HPDE6-E6E7 (cell line): ENCODE measurements at regions not wholly inside any gene's neighbourhood (a gene's known extent, or its start where the extent isn't known, plus 50 kb on each side); places are given as distances from the start of the nearest gene placed in this dataset.

Experiments
- DNase-seq: peaks from one replicate; pipeline ENCODE4 v3.0.0; 2011; ENCODE audit warnings: missing footprints; ENCODE audit errors: extremely low spot score

DNA sequence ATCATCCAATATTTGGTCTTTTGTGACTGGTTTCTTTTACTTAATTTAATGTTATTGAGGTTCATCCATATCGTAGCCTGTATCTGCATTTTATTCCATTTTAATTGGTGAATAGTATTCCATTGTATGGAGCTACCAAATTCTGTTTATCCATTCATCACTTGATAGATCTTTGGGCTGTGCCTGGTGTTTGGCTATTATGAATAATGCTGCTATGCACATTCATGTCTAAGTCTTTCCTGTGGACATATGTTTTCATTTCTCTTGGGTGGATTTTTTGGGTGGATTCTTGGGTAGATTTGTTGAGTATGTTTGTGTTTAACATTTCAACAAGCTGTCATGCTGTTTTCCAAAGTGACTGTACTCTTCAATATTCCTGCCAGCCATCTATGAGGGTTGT is 52.5 kb upstream of the NEDD4L start:
- no peak for DNase-seq

DNA sequence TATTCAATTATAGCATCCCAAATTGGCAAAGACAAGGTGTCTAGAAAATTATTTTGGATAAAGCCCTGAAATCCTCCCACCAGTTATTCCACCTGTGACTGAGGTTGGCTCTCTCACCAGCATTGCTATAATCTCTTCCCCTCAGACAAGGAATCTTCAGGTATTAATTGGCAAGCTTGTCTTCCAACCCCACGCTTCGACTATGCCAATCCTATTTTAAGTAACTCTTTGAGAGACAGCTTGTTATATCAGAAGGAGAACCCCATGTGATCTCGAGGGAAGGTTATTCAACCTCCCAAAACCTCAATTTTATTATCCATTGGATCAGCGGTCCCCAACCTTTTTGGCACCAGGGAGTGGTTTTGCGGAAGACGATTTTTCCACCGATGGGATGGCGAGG is 54.5 kb upstream of the NEDD4L start:
- no peak for DNase-seq

DNA sequence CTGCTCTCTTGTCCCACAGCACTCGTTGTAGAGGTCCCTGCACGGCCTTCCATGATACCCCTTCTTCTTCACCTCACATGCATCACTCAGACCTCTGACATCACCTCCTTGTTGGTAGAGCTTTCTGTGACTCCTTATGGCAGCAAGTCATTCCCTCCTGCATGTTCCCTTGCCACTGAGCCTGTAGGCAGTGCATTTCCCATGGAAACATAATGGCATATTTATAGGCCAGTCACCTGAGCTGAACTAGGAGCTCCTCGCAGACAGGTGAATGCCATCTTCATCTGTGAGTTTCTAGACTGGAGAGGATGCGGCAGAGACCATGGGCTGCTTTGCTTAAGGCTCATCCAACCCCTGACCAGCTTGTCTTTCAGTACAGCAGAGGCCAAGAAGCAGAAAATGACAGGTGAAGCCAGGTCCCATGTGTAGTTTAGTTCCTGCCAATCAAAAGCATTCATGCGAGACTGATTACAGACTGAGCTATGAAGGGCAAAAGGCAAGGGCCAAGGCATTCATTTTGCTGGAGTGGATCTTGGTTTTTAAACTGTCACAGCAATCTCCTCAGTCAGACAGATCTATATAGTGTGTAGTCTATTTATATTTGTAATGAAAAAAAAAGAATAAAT is 59.4 kb upstream of the NEDD4L start:
- DNase-seq, result no peak

DNA sequence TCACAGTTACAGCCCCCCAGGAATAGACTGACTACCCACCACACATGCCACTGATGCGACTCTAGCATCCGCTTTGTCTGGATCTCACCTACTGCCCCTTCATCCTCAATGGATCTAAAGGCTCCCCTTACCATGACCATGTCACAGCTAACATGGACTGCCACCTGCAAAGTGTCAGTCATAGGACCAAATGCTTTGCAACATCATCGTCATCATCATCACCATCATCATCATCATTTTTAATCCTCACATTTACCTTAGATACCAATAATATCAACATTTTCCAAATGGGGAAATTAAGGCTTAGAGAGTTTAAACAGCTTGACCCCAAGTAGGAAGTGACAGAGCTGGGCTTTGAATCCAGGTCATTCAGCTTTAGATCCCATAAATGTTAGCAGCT is 60.1 kb upstream of the NEDD4L start:
- no peak for DNase-seq

DNA sequence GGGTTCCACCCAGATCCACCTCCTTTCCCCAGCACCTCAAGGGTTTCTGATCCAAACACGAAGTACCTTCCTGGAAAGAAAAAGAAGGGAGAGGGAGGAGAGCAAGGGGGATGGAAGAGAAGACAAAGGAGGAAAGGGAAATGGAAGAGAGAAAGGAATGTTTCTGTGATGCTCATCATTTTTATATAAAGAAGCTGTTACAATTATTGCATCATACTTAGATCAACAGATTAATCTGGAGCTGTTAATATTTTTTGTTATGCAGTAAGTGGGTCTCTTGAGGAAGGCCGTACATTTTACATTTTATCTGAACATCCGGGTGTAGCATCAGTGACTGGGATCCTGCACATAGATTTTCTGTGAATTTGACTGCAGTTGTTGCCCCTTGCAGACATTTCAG is 60.6 kb upstream of the NEDD4L start:
- no peak for DNase-seq

DNA sequence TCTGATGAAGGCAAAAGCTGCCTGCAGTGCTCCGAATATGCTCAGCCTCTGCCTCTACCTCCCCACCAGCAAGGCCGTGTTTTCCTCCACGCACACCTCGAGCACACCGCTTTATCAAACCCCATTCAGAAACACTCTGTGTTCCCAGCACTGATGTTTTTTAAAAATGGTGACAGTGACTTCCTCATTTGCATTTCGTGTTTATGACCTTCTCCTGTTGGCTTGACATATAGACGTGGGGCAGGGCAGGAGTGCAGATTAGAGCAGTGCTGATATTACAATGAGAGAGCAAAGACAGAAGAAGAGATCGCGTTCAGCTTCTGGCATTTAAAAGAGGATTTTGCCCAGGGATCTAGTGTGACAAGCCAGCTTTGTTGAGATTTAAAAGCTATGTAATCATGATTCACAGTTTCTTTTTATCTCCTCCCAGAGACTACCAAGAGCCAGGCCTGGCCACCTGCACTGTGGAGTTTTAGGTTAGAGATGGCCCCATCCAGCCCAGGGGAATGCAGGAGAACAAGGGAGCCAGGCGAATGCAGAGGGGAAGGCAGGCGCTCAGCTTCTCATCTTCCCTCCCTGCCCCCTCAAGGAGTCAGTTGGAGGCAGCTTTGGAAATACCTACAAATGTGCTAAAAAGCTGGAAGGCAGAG is 61.5 kb upstream of the NEDD4L start:
- DNase-seq, result no peak

DNA sequence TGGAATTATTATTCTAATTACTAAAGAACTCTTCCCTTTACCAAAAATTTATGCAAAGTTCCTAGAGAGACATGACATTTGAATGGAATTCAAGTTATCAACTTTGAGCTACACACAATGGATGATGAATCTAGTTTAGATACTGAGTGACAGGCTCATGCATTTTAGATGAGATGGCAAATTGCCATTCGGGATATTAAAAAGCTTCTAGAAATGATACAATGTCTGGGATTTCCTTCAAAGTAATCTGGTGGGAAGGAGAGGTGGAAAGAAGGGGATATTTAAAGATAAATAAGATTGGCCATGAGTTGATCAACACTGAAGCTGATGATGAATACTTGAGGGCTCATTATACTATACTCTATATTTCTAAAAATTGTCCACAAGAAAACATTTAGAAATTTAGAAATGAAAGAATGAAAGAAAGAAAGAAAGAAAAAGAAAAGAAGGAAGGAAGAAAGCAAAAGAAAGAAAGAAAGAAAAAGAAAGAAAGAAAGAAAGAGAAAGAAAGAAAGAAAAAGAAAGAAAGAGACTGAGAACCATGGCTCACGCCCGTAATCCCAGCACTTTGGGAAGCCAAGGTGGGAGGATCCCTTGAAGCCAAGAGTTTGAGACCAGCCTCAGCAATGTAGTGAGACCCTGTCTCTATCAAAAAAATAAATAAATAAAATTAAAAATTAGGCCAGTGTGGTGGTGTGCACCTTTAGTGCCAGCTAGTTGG is 62.6 kb upstream of the NEDD4L start:
- DNase-seq, result no peak

DNA sequence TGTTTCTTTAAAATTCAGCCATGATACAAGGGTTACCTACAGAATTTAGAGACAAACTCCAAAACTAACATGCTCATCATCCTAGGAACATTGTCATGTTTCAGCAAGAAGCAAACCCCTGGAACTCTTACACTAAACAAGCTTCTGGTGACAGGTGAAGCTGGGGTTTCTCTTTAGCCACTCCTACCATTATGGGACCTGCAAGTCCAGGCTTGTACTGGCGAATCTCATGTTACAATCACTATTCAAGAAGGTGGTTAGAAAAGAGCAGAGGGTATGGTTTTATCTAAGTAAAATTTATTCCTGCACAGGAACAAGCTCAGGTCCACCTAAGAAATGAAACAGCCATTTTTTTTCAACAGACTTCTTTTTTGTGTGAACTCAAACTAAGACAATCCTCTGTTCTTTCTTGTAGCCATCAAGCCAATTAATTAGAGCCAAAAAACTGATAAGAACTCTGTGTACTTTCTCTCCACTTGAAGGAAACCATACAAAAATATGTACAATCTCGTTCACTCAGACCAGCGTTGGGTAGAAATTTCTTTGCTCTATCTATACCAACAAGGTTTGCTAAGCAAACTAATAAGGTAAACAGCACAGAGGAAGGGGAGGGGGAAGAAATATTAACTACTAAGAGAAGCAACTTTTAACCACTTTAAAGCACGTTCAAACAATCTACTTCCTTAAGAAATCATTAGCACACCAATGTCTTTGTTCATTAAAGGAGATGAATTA is 63.3 kb upstream of the NEDD4L start:
- peak; percentile 39 for DNase-seq

DNA sequence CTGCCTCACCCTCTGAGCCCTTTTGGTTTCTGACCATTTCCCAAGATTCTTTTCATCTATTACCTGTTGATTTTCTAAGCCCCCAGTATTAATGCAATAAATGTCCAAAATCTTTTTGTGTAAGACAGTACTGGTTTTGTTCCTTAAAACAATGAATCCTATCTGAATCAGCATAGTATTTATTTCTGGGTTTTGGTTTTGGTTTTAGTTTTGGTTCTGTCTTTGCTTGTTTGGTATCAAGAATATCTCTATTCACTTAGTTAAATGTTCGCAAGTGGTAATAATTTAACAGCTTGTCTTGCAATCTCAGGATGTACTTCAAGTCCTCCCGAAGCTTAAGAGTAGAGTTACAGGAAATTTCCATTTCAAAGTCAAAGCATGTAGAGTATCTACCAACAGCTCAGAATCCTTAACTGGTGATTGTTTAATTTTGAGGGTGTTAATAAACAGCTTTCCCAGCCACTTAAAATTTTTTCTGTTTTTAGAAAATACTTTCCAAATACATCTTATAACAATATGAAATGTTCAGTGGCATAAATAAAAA is 67.7 kb upstream of the NEDD4L start:
- no peak for DNase-seq

DNA sequence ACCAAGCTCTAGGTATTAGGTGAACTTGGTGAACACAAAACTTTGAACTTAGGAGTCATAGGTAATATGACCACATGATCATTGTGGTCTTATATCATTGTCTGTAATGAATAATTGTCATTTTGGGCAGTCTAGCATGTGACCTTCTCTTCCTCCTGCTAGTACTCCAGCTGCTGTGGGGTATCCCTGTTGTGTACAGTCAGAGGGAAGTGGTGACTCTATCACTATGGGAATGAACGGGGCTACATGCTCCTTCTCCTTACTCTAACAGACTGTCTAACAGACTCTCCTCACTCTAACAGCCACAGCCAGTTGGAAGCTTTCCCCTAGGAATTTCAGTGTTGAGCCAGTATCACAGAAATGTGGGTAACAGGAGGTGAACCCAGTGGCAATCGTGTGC is 68.2 kb upstream of the NEDD4L start:
- DNase-seq, result no peak

DNA sequence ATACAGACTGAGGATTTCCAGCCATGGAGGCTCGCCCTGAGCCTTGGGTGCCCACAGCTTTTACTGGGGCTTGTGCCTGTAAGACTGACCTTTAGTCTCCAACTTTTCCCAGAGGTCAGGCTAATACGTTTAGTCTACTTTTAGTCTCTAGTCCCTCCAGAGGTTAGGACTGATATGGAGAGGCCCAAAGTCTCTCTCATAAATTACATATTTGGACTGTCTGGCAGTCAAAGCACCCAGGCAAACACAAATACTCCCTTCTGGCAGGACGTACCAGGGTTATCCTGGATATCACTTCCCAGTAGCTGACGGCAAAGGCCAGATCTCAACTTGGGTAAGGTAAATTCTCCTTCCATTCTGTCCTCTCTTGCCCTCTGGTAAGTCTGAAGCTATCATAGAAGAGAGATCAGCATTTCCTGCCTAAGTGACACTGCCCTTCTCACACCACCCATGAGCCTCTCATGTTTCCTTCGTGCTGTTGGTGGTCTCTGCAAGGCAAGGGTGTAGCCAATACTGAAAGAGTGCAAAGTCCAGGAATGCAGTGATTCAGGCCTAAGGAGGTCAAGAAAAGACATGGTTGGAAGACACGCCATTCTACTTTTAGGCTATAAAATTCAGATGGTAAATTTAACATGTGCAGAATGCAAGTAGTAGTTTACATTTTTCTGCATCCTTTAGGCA is 69.3 kb upstream of the NEDD4L start:
- DNase-seq, result no peak

DNA sequence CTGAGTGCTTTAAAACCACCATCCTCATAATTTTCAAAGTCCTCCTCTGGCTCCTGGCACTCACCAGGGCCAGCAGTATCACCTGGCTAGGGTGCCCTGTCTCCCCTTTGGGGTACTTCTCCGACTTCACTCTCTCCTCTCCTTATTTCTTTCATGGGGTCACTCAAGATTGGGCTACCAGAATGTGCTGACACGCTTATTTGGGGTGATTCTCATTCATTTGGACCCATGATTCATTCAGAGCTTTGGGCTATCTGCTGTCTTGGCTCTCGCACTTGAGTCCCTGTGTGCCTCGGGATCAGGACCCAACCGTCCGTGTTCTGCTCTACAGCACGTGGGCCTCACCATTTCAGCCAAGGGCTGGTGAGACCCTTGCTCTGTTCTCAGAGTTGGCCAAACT is 70.1 kb upstream of the NEDD4L start:
- no peak for DNase-seq

DNA sequence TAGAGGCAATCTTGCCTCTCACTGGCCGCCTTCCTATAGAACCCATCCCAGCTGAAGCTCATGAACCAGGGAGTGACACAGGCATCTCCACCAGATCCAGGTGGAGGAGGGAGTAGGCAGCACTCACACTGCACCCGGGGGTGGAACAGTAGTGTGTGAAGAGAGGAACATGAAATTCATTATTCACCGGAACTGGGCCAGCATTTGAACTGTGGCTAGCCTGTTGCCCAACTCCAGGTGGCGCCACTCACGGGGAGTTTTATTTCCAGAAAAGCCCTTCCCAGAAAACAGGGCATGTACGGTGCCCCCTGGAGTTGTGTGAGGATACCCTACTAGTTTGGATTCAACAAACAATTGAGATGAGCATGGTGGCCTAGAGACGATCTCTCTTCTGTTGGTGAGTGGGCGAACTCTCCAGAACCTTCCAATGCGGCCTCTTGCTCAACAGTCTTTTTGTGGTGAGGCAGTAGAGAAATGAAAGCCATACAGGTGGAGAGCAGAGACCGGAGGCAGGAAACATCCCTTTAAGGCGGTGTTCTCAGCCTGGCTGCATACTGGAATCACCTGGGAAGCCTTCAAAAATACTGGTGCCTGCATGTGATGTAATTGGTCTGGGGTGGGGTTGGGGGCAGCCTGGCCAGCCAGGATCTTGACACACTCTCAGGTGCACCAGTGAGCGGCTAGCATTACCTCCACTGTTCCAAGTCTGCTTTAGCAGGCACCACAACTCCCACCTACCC is 73.5 kb upstream of the NEDD4L start:
- no peak for DNase-seq

DNA sequence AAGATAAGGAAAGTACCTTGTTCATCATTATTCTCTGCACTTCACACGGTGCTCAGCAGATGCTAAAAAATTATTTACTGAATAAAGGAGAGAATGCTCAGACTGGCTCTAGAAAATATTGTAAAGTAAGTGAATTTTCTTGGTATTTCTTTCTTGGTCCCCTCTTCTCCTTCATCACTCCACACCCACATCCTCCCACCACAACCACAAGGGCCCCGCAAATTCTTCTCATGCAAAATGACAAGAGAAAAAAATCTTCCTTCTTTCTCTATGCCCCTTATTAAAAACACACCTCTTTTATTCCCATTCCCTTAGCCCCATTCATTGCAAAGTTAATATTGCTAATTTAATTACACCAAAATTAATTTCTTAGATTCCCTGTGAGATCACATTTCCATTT is 74.2 kb upstream of the NEDD4L start:
- no peak for DNase-seq

DNA sequence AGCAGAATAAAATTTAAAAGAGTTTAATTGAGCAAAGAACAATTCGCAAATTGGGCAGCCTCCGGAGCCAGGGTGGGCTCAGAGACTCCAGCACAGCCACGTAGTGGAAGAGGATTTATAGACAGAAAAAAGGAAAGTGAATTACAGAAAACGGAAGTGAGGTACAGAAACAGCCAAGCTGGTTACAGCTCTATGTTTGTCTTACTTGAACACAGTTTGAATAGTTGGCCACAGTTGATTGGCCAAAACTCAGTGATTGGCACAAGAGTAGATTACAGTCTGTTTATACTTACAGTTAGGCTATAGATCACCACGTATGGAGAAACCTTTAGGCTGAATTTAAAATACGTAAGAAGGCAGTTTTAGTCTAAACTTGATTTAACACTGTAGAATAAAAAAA is 78.8 kb upstream of the NEDD4L start:
- no peak for DNase-seq

DNA sequence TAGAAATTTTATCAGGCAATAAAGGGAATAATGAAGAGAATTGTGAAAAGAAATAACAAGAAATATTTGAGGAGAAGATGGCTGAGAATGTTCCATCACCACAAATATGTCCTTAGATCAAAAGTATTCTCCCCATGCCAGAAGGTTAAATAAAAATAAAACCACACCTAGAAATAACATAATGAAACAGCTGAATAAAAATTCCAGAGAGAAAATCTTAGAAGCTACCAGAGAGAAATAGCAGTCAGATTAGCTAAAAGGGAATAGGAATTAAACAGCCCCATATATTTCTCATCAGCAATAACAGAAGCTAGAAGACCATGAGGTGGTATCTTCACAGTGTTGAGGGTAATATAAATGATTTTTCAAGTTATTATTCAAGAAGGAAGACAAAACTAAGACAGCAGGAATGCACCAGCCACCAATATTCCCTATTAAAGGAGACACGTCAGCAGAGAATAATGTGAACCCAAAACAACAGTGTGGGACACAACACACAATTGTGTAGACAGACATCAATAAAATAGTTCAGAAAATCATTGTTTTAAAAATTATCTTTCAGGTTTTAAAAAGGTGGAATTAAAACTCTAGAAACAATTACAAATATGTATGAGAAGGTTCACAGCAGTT is 82.0 kb upstream of the NEDD4L start:
- DNase-seq, result no peak

DNA sequence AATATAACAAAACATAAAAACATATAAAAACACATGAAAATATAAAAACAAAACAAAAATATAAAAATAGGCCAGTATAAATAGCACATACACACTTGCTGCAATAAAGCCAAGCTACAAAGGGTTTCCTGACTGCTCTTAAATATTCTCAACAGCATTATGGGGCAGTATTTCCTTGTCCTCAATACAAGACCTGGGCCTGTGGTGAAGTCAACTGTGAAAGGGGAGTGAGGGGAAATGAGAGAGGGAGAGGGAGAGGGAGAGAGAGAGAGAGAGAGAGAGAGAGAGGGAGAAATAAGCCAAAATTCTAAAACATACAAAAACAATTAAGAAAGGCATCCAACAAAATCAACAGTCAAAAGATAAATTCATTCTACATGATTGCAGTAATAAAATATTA is 82.6 kb upstream of the NEDD4L start:
- no peak for DNase-seq

DNA sequence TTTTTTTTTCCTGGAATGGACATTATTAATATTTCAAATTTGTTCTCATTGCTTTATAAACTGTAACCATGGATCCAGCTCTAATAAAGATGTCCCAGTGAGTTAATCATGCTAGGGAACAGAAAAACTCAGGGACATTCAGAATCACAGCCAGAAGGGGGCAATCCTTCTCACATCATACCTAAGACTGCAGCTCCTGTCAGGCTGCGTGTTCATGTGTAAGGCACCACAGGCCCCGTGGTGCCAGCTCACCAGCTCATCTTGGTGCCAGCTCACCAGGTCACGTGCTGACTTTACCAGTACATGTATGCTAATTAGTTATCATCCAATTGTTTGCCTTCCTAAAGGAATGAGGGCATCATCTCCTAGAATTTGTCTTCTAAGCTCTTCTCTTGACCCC is 84.7 kb upstream of the NEDD4L start:
- peak; percentile 65 for DNase-seq

DNA sequence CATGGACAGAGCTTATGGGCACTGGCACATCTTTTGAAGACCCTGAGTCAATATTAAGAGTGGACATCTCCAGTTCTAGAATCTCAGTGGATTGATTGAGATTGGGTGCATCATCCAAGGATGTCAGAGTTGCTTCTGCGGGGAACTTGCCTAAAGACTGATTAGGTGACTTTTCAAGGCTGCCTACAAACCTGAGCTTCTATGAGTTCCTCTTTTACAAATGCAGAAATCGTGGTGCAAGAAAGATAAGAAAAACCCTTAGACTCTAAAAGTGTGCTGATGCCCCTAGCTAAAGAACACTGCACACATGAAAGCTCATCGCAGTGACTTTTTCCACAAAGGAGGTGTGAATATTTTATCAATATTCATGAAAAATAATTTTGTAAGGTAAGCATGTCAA is 86.8 kb upstream of the NEDD4L start:
- DNase-seq, result no peak

DNA sequence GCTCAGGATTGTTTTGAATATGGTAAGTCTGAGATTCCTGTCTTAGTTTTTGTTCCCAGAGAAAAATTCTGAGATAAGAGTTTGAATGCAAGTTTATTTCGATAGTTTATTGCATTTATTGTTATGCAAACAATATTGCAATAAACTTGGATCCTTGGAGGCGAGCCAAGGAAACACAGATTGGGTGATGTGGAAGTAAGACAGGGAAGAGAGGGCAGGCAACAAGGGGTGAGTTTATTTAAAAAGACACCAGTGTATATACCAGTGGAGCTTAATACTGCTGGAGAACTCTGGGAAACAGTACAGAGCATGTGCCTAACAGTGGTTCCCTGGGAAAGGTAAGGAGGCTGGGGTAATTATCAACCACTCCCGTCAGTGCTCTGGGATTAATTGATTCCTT is 87.5 kb upstream of the NEDD4L start:
- DNase-seq, result no peak

DNA sequence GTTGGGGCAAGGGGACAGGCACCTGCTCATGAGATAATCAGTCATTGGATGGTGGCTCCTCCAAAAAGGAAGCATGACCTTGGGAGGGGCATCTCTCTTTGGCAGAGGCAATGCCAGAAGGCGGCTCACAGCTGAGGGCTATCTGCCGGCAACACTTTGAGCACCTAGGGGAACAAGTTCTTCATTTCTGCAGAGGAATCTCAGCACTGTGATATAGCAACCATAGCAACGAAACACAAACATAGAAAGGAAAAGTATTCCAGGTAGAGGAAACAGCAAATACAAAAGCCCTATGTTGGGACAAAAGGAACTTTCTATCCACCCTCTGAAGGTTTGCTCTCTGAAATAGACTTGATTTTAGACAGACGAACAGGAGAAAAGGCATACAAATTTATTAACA is 89.1 kb upstream of the NEDD4L start:
- DNase-seq, result no peak
